Keratinocyte (primary cell): ENCODE measurements at regions not wholly inside any gene's neighbourhood (a gene's known extent, or its start where the extent isn't known, plus 50 kb on each side); places are given as distances from the start of the nearest gene placed in this dataset.

Source experiments
- DNase-seq: peaks from one replicate; pipeline ENCODE4 v3.0.0-alpha.2; 2011; ENCODE audit warnings: low read depth, missing footprints, low spot score
- FAIRE-seq: peaks from 2 replicates; lab custom pipeline; 2011; peaks lifted over from hg19 to GRCh38; lab: Jason Lieb, UNC
- H2AFZ ChIP-seq: 2 replicates; pipeline ENCODE4 v1.6.0; 2012; ENCODE audit warnings: low read length, control low read depth, inconsistent platforms; ENCODE audit not compliant: control insufficient read depth
- H3K27ac ChIP-seq: 2 replicates; pipeline ENCODE4 v1.5.1; 2011; ENCODE audit warnings: low read length; ENCODE audit not compliant: control insufficient read depth, insufficient read depth
- H3K27me3 ChIP-seq: 3 replicates; pipeline ENCODE4 v1.6.0; 2011; ENCODE audit warnings: low read length; ENCODE audit not compliant: control insufficient read depth, insufficient read depth; ENCODE audit errors: extremely low read depth
- H3K36me3 ChIP-seq, 2 experiments: 2 replicates in 1 of 2; 3 replicates in 1 of 2; pipeline ENCODE4 v1.5.1; 2011; ENCODE audit warnings: low read length in 2 of 2, mild to moderate bottlenecking in 1 of 2; ENCODE audit not compliant: control insufficient read depth in 2 of 2, insufficient read depth in 2 of 2; ENCODE audit errors: extremely low read depth in 1 of 2
- H3K4me1 ChIP-seq: 3 replicates; pipeline ENCODE4 v1.5.1; 2011; ENCODE audit warnings: low read length; ENCODE audit not compliant: control insufficient read depth, insufficient read depth; ENCODE audit errors: extremely low read depth
- H3K4me2 ChIP-seq: 3 replicates; pipeline ENCODE4 v1.6.0; 2011; ENCODE audit warnings: low read depth, low read length; ENCODE audit not compliant: control insufficient read depth, insufficient read depth; ENCODE audit errors: extremely low read depth
- H3K4me3 ChIP-seq, 3 experiments: fragments of 200-600 bp in 1 of 3; sonication (generic) in 1 of 3; 2 replicates in 2 of 3; 3 replicates in 1 of 3; pipeline ENCODE4 v1.5.1; 2011 to 2016; ENCODE audit warnings: low read length in 3 of 3, mild to moderate bottlenecking in 3 of 3, control low read depth in 2 of 3, inconsistent platforms in 1 of 3, low read depth in 1 of 3, mixed read lengths in 1 of 3, mixed run types in 1 of 3, moderate library complexity in 1 of 3; ENCODE audit not compliant: control insufficient read depth in 2 of 3, insufficient read depth in 2 of 3; ENCODE audit errors: extremely low read depth in 1 of 3
- H3K79me2 ChIP-seq: 2 replicates; pipeline ENCODE4 v1.6.0; 2012; ENCODE audit warnings: low read length; ENCODE audit not compliant: control insufficient read depth, insufficient read depth
- H3K9ac ChIP-seq: 3 replicates; pipeline ENCODE4 v1.6.0; 2011; ENCODE audit warnings: low read length; ENCODE audit not compliant: control insufficient read depth, insufficient read depth; ENCODE audit errors: extremely low read depth
- H3K9me1 ChIP-seq: 3 replicates; pipeline ENCODE4 v1.6.0; 2011; ENCODE audit warnings: low read length; ENCODE audit not compliant: control insufficient read depth, insufficient read depth; ENCODE audit errors: extremely low read depth
- H3K9me3 ChIP-seq: 2 replicates; pipeline ENCODE4 v1.5.1; 2012; ENCODE audit warnings: low read depth, low read length; ENCODE audit not compliant: control insufficient read depth
- H4K20me1 ChIP-seq: 3 replicates; pipeline ENCODE4 v1.6.0; 2011; ENCODE audit warnings: low read length; ENCODE audit not compliant: control insufficient read depth, insufficient read depth; ENCODE audit errors: extremely low read depth
- CTCF ChIP-seq, 3 experiments: IDR thresholded peaks in 1 of 3; conservative IDR thresholded peaks in 1 of 3; optimal IDR thresholded peaks in 1 of 3; 2 replicates in 2 of 3; 3 replicates in 1 of 3; pipeline versions ENCODE3 to v1.5.1; 2011; ENCODE audit warnings: low read length in 3 of 3, mild to moderate bottlenecking in 3 of 3, moderate library complexity in 2 of 3, control low read depth in 1 of 3, inconsistent platforms in 1 of 3; ENCODE audit not compliant: insufficient read depth in 2 of 3; ENCODE audit errors: extremely low read depth in 1 of 3
- EZH2 ChIP-seq: IDR thresholded peaks from one replicate; pipeline ENCODE4 v1.6.1; 2012; ENCODE audit warnings: inconsistent platforms, mild to moderate bottlenecking, low read length, moderate library complexity
- dilution Hi-C: fragments of 300-500 bp; cut with MboI; formaldehyde crosslinking; loops from one replicate; pipeline ENCODE4 v1.7.0; 2020; ENCODE audit warnings: low sequenced_read_pairs; ENCODE audit not compliant: extremely low pct_ligation_motif_present

GRCh38 chr1:36613721-36614120, 131.0 kb upstream of the CSF3R start:
- no peak overlapping the region for H2AFZ ChIP-seq
- no peaks in the 10 kb centered on the region for H3K4me1 ChIP-seq
- H3K27ac ChIP-seq = no peak overlapping the region
- dilution Hi-C loops = no loop called here
- DNase-seq = no peak
- H3K4me2 ChIP-seq = no peak overlapping the region
- H3K36me3 ChIP-seq = no peaks in the 10 kb centered on the region
- H3K9me3 ChIP-seq = no peaks in the 10 kb centered on the region
- no peaks in the 10 kb centered on the region for H3K79me2 ChIP-seq
- H3K9ac ChIP-seq = no peak overlapping the region
- H3K27me3 ChIP-seq = no peaks in the 10 kb centered on the region
- H3K4me3 ChIP-seq = no peak overlapping the region
- H3K9me1 ChIP-seq = no peaks in the 10 kb centered on the region
- FAIRE-seq = no peak
- TF ChIP-seq CTCF (optimal IDR thresholded peaks at IDR 0.05 in 1 of 3, IDR thresholded peaks at IDR 0.05 in 1 of 3, conservative IDR thresholded peaks at IDR 0.05 in 1 of 3; ENCODE audit: extremely low read depth in 1 of 3, insufficient read depth in 2 of 3, low read length in 3 of 3) (no peak), EZH2 (no peak)
- H4K20me1 ChIP-seq = no peaks in the 10 kb centered on the region

- Histone ChIP-seq H3K79me2 (no peaks in the 10 kb centered on the region), H3K36me3 (no peaks in the 10 kb centered on the region), H3K27ac (no peak overlapping the region), H3K9me3 (no peaks in the 10 kb centered on the region), H2AFZ (no peak overlapping the region), H3K4me3 (no peak overlapping the region), H3K4me1 (no peaks in the 10 kb centered on the region), H3K27me3 (no peaks in the 10 kb centered on the region), H3K4me2 (no peak overlapping the region), H4K20me1 (no peaks in the 10 kb centered on the region), H3K9me1 (no peaks in the 10 kb centered on the region), H3K9ac (no peak overlapping the region)
- FAIRE-seq = no peak
- no peak for DNase-seq
- dilution Hi-C loops = no loop called here
- TF ChIP-seq CTCF (optimal IDR thresholded peaks at IDR 0.05 in 1 of 3, IDR thresholded peaks at IDR 0.05 in 1 of 3, conservative IDR thresholded peaks at IDR 0.05 in 1 of 3; ENCODE audit: extremely low read depth in 1 of 3, insufficient read depth in 2 of 3, low read length in 3 of 3) (peak in 1 of 3 experiments; percentile 32), EZH2 (no peak)
Observed at GRCh38 chr1:36612881-36613280, 130.2 kb upstream of the CSF3R start.
